HG03354 (cell line): ENCODE measurements at regions not wholly inside any gene's neighbourhood (a gene's known extent, or its start where the extent isn't known, plus 50 kb on each side); places are given as distances from the start of the nearest gene placed in this dataset.

Source experiments
- ATAC-seq: cut with Tn5 transposase; IDR thresholded peaks from one replicate; pipeline ENCODE4 v1.9.1; 2021; ENCODE audit warnings: mild to moderate bottlenecking; ENCODE audit not compliant: unreplicated experiment, poor library complexity, severe bottlenecking

DNA sequence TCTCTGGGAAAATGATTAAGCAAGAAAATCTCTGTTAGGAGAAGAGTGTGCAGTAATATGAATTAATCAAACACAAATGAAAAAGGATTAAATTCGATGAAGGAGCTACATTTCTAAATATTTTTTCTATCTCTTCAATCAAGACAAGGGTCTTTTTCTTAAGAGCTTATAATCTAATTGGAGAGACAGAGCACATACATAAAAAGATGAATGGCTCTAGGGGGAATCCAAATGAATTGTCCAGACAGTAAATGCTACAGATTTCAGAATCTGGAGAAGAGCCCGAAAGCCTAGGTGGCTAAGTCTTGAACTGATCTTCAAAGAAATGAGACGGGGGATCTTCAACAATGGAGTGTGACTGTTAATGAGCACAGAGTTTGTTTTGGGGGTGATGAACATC is 723.6 kb downstream of the UTRN start:
- no peak for ATAC-seq

DNA sequence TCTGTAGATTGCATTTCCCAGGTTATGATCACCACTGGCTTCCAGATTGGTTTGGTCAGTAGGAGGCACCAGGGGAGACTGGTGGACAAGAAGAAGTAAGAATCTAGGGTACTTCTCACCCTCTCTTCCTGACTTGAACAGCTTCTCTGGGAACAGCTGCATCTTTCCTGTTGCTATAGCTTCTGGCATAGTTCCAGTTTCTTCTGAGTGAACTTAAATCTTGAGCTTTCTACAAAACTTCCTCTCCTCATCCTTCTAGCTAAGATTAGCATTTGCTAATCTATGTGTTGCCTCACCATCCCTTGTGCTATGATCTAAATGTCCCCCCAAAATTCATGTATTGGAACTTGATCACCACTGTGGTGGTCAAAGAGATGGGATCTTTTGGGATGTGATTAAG is 724.6 kb downstream of the UTRN start:
- no peak for ATAC-seq

DNA sequence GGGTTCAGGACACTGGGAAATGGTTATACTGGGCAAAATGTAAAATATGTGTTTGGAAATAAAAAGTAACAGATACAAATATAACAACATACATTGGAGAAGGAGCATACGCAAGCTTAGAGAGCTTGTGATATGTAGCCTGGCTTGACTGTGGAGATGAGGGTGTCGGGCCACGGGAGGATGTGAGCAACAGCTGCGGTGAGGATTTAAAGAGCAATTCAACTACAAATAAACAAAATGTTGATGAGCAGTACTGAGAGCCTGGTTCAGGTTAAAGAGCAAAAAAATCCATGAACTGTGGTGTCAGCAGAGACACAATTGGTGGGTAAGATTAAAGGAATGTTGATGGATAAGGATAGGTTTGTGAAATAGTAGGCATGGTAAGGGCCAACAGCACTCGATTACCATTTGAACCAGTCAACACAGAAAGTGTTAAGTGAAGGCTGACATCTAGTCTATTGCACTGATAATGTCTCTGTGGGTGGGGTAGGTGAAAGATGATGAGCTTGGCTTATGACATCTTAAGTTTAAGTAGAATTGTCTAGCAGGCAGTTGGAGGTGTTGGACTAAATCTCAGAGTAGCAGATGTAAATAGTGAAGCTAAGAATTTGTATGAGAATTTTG is 723.2 kb downstream of the EPM2A start:
- ATAC-seq, result no peak

DNA sequence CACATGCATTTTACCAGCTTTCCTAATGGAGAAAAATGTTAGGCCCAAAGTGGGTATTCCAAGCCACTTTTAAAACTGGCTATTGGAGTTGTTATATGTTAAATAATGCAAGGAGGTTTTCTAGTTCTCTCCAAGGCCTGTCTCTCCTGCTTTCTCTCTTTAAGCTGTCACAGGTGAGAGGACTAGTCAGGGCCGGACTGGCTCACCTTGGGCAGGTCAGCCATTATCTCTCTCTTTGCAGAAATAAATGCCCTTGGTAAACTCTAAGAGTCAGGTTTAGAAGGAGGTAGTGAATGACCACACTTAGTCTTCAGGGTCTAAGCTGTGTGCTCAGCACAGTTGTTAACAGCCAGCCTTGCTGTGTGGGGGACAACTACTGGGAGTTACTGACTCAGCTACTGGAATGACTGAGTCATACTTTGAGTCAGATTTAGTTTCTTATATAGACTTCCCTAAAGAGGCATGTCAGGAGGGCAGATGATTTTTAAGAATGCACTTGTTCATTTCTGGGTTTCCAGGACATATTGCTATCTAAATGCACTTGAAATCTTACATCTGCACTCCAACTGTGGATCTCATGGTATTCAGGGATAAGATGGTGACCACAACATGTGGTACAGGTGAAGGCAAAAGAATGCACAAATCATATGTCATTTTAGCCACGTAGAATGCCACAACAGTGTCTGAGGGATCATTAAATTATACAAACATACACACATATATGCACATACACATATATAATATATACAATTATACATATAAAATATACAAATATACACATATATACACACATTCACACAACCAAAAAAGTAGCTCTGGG is 719.4 kb downstream of the EPM2A start:
- peak; percentile 95 for ATAC-seq

DNA sequence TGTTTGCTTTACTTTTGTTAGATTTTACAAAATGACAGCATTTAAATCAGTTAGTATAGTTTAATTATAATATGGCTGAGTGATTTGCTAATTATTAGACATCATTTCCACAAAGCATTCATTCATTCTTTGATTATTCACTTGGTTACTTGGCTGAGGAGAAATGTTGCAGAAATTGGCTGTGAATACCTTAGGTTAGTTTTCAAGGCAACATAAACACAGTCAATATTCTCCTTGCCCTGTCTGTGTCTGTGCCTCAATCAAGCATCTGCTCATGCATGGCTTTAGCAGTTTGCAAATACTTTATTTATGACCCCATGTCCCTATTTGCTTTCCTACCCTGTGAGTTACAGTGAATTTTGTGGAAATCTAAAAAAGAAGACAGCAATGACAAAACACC is 718.3 kb downstream of the EPM2A start:
- ATAC-seq, result no peak

DNA sequence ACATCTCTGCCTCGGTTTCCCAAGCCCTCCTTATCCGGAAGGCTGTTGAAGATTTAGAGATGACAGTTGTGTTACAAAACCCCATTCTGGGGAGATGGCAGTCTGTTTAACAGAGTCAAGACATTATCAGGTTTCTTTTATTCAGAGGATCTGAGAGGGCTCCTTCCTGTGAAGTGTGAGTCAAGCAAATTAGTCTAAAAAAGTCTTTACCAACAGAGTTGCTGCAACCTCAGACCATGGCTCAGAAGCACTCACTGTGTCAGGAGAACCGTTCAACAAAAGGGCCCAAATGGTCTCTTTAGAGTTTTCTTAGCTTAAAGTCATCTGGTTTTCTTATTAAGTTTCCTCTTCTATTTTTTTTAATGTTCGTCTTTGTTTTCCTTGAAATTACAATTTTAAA is 717.8 kb downstream of the EPM2A start:
- no peak for ATAC-seq

DNA sequence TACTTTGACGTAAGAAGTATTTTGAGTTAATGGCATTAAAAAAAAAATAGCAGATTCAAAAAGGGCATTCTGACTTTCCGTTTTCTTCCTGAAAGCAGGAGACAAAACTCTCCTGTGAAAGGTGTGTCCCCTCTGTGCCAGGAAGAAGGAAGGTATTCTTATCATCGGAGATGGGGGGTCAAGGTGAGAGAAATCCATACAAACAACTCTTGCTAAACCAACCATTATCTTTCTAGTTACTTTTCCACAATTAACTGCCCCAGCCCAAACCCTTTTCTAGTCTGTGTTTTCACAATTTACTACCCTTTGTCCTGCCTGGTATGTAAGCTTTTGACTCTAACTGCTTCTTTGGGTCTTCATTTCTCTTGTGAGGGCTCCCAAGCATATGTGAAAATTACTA is 717.3 kb downstream of the EPM2A start:
- no peak for ATAC-seq

DNA sequence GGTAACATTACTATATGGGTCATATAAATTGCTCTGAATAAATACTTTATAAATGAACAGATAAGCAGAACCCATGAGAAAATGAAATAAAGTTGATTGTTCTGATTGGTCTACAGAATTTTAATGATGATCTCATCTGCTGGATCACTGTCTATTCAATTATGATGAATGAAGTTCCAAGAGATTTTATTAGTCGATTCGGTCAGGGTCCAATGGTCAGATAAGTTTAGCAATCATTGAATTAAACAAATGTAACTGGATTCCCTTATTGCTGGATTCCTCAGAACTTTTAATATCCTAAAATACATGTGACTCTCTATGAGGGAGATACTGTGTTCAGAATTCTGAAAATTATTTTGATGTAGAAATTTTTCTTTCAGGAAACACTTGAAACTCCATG is 715.2 kb downstream of the EPM2A start:
- ATAC-seq, result no peak

DNA sequence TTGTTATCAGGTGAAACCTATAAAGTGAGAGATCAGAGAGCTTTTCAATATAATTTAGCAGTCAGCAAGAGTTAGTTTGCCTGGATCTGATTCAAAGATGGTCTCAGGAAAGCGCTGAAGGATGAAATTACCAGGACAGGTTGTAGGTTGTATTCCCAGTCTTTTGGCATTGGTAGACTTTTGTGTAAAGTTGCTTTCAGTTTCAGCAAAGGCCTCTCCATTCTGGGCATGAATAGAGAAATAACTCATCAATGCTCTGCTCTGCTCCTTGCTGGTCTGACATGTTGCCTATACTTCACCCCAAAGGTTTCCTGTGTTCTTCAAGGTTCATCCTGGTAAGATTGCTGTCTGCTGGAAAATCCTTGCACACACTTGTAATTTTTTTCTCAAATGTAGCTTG is 714.8 kb downstream of the EPM2A start:
- no peak for ATAC-seq

DNA sequence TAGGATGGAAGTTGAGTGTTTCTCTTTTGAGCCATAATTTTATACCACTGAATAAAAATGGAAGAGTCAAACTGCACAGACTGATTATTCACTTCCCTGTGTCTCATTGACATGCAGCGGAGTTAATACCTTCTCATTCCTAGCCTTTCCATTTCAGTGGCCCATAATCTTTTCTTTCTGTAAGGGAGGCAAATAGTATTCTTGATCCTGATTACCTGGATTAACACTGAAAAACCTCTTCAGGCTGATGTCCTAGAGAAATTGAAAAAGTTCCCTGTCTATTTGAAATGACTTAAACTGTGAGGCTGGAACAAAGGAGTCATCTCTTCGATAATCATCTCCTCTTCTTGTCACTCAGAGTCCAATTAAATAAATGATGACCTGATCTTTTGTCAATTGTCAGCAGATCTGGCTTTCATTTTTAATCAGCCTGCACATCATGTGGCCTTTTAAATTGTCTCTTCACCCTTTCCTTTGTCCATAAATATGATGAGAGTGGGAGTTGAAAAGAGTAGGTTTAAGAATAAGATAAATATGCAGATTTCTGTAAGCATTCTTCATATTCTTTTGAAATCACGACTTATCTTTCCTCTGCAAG is 713.0 kb downstream of the EPM2A start:
- ATAC-seq, result no peak

DNA sequence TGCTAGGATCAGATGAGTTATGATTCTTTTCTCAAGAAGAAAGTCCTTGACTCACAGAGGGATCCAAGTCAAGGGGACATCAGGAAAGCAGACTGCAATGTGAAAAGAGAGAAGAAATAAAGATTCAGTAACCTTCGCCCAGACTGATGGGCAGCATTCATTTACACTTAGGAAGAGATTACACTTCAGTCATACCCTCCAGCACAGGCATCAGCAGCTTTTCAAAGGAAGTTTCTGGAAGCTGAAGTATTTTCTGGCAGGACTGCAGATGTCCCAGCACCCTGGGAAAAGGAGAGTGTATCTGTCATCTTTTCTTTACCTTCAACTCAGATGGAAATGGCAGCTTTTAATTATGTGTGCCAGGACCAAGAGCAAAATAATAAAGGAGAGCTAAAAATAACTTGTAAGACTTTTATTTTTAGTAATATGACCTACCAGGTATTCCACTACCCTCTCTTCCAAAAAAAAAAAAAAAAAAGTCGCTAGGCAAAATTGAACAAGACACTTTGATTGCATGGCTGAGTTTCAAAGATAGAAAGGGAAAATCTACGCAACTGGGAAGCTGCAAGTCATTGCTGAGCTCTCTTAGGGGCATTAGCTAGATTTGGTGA is 712.1 kb downstream of the EPM2A start:
- ATAC-seq, result no peak

DNA sequence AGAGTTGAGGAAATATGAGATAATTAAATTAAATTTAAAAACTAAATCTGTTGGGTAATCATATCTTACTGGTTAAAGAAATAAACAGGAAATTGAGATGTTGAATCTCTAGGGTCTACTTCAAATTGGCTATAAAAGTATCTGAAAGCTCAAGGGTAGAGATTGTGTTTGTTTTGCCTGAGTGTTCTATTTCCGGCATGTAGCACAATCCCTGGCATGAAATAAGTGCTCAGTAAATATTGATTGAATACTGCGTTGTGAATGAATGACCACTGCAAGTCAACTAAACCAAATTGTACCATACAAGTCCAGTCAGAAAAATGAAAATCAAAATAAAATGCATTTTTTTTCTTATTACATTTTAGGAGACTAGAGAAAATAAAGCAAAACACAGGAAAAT is 709.8 kb downstream of the EPM2A start:
- no peak for ATAC-seq

DNA sequence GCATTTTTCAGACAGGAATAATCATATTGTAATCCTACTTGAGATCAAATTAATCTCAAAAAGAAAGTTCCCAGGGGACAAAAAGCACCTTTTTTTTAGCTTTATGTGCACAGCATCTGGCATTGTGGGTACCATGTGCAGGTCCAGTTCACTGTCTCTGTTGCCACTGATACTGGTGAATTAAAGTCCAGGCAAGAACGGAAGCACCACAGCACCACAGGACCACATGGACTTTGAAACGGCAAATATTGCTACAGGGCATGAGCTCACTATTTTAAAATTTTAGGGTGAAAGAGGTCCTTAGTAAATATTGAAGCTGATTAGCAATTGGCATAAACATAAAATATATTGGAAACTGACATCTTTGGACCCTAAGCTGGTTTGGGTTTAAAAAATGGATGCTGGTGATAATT is 709.0 kb downstream of the EPM2A start:
- no peak for ATAC-seq

DNA sequence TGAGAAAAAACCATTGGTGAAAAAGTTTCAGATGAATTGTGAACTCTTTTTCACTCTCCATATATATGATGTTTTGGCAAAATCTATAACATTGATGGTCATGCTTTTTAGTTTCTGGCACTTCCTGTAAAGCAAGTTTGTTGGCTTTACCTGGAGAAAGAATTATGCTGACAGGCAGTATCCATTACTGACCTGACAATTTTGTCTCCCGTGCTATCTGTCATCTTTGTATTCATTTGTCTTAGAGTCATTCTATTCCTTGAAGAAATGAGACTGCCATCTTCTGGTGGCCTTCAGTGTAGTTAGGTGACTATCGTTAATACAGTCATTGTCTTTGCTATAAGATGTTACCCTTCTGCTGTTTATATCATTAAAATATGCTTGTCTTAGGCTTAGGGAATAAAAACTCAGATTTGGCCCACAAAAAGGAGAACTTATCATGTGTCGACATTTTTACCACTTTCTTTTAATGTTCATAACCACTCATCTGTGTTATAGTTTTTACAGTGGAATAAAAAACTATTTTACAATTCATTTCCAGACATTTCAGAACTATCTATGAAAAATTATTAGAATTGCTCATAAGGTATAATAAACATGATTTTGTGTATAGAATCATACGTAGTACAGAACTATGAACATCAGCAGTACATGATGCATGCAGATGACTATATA is 707.0 kb downstream of the EPM2A start:
- ATAC-seq, result peak; percentile 82

DNA sequence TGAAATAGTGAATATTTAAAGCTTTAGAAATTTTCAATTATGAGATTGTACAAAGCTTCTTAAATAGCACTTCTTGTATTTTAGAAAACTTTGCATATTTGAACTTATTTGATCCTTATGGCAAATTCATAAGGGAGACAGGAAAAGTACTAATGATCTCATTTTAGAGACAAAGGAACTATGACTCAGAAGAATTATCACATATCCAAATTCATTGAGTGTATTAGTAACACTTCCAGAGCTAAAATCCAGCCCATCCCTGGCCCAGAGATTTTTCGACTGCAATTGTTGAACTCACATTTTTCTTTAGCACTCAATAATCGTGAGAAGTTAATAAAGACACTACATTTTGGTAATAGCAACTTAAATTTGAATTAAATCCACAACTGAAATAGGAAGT is 704.3 kb downstream of the EPM2A start:
- no peak for ATAC-seq

DNA sequence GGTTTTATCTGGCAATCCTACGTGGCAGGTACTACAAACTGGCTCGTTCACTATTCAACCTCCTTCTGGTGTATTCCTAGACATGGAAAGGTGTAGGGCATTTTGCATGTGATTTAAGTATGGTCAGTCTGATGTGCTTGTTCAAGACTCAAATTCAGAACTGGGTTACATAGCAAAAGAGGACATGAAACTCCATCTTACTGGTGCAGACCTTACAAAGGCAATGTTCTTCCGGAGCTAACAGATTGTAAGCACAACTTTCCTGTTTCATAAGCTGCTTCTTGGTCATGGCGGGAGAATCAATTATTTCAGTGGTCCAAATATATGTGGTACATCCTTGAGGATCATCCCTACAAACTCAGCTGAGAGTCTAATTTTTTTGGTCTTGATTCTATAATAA is 703.4 kb downstream of the EPM2A start:
- ATAC-seq, result no peak

DNA sequence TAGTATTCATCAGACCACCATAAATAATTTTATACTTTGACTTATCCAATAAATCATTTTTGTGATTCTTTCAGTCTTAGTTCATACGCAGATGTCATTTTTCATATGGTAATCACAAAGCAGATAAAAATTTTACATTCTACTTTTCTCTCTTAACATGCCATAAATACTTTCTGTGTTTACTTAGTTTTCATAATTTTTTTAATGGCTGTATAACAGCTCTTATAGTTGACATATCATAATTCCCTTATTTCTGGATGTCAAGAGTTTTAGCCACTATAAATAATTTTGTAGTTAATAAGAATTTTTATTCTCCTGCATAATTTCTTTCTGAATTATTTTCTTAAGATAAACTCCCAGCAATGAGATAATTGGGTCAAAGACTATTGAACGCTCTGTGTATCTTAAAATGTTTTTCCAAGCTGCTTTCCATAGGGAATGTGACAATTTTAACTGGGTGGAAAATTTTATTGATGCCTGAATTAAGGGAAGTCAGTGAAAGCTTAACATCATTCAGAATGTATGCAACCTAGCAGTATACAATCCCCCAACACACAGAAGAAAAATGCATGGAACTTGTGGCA is 702.7 kb downstream of the EPM2A start:
- no peak for ATAC-seq

DNA sequence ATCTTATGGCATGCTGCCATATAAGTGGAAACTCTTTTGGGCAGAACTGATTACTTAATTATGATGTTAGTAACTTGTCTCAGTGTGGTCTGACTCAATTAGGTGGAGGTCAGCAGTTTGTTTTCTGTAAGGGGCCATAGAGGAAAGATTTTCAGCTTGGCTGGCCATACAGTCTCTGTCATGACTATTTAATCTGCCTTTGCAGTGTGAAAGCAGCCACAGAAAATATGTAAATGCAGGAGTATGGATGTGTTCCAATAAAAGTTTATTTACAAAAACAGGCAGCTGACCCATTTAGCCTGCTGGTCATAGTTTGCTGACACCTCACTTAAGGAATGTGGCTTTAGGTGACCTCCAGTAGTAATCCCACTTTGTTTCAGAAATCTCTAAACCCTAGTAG is 700.7 kb downstream of the EPM2A start:
- ATAC-seq, result no peak

DNA sequence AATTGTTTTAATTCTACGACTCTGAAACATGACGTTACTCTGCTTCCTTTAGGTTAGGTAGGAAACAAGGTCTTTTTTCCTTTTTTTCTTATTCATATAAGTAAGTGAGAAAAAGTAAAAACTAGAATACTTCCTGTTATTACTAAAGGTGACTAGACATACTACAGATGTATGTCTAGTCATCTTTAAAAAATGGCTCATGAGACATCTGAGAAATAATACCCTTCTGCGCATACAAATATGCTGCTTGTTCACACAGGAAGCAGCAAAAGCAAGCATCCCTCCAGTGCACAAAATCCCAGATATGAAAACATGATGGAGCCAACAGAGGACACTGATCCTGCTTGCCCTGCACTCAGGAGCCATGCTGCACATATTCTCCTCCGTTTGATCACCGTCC is 699.1 kb downstream of the EPM2A start:
- ATAC-seq, result no peak
